DMS153 treated with DMSO at 0.1 percent for 48 hours (cell line): ENCODE measurements at regions not wholly inside any gene's neighbourhood (a gene's known extent, or its start where the extent isn't known, plus 50 kb on each side); places are given as distances from the start of the nearest gene placed in this dataset.
"Not testable (repeated sequence)": the region's sequence is repeated elsewhere in the genome, so short reads cannot be mapped to it uniquely, and the experiment has no call there.

ENCODE experiments used
- DNase-seq: peaks from one replicate; lab custom pipeline; 2025; ENCODE audit not compliant: unreplicated experiment; lab: John Stamatoyannopoulos, UW

GRCh38 chr4:101421386-101421785 lies 74.1 kb upstream of the PPP3CA start:
- DNase-seq, result no peak

GRCh38 chr4:101420661-101421060 lies 73.3 kb upstream of the PPP3CA start:
- DNase-seq, result no peak

GRCh38 chr4:101419336-101420135 lies 72.2 kb upstream of the PPP3CA start:
- DNase-seq, result peak; percentile 86

GRCh38 chr4:101418466-101418865 lies 71.1 kb upstream of the PPP3CA start:
- DNase-seq, result no peak

GRCh38 chr4:101418055-101418454 lies 70.7 kb upstream of the PPP3CA start:
- no peak for DNase-seq

- no peak for DNase-seq
Measured at GRCh38 chr4:101417046-101417445, 69.7 kb upstream of the PPP3CA start.

- DNase-seq, result no peak
Measured at GRCh38 chr4:101415962-101416361, 68.6 kb upstream of the PPP3CA start.

- no peak for DNase-seq
Measured at GRCh38 chr4:101414496-101414895, 67.2 kb upstream of the PPP3CA start.

- DNase-seq, result no peak
Measured at GRCh38 chr4:101411926-101412325, 64.6 kb upstream of the PPP3CA start.

GRCh38 chr4:101411281-101411910 lies 64.1 kb upstream of the PPP3CA start:
- DNase-seq, result not testable (repeated sequence)

GRCh38 chr4:101400096-101400495 lies 52.8 kb upstream of the PPP3CA start:
- DNase-seq, result no peak

GRCh38 chr4:101398807-101399206 lies 51.5 kb upstream of the PPP3CA start:
- no peak for DNase-seq
